H9 (cell line): ENCODE measurements at regions not wholly inside any gene's neighbourhood (a gene's known extent, or its start where the extent isn't known, plus 50 kb on each side); places are given as distances from the start of the nearest gene placed in this dataset.

Experiments used
- DNase-seq: peaks from one replicate; pipeline ENCODE4 v3.0.0-alpha.2; 2017
- H2AFZ ChIP-seq: one replicate; pipeline ENCODE4 v1.6.1; 2013; ENCODE audit warnings: mild to moderate bottlenecking, low read length, control low read depth, moderate library complexity
- H2AK5ac ChIP-seq: 2 replicates; pipeline ENCODE4 v1.6.1; 2013; ENCODE audit warnings: low read length, control low read depth, mixed read lengths; ENCODE audit not compliant: insufficient read length
- H2BK120ac ChIP-seq: one replicate; pipeline ENCODE4 v1.6.1; 2013; ENCODE audit warnings: low read depth, mild to moderate bottlenecking, low read length, control low read depth, inconsistent platforms; ENCODE audit not compliant: poor library complexity, severe bottlenecking
- H2BK12ac ChIP-seq: 2 replicates; pipeline ENCODE4 v1.6.1; 2013; ENCODE audit warnings: low read length, control low read depth, mixed read lengths, low read depth; ENCODE audit not compliant: insufficient read length
- H2BK15ac ChIP-seq: 2 replicates; pipeline ENCODE4 v1.6.1; 2013; ENCODE audit warnings: low read depth, low read length, control low read depth
- H2BK20ac ChIP-seq: one replicate; pipeline ENCODE4 v1.6.1; 2013; ENCODE audit warnings: low read depth, mild to moderate bottlenecking, low read length, control low read depth, inconsistent platforms; ENCODE audit not compliant: poor library complexity, severe bottlenecking
- H2BK5ac ChIP-seq: 2 replicates; pipeline ENCODE4 v1.6.1; 2013; ENCODE audit warnings: low read length, control low read depth, mixed read lengths; ENCODE audit not compliant: insufficient read length
- H3K14ac ChIP-seq: 2 replicates; pipeline ENCODE4 v1.6.1; 2013; ENCODE audit warnings: low read length, control low read depth; ENCODE audit not compliant: insufficient read depth
- H3K18ac ChIP-seq: 2 replicates; pipeline ENCODE4 v1.6.1; 2013; ENCODE audit warnings: low read depth, mild to moderate bottlenecking, mixed read lengths, low read length, control low read depth; ENCODE audit not compliant: insufficient read length
- H3K23ac ChIP-seq: 2 replicates; pipeline ENCODE4 v1.6.1; 2013; ENCODE audit warnings: low read length, control low read depth, mixed read lengths, low read depth; ENCODE audit not compliant: insufficient read length
- H3K23me2 ChIP-seq: 2 replicates; pipeline ENCODE4 v1.6.1; 2013; ENCODE audit warnings: low read depth, mild to moderate bottlenecking, mixed read lengths, low read length, control low read depth; ENCODE audit not compliant: insufficient read length, poor library complexity, severe bottlenecking
- H3K27ac ChIP-seq: 2 replicates; pipeline ENCODE4 v1.5.1; 2013; ENCODE audit warnings: low read length, control low read depth, mixed read lengths, low read depth; ENCODE audit not compliant: insufficient read length
- H3K27me3 ChIP-seq: 2 replicates; pipeline ENCODE4 v1.6.1; 2013; ENCODE audit warnings: low read length, control low read depth, inconsistent platforms; ENCODE audit not compliant: insufficient read depth
- H3K4ac ChIP-seq: 2 replicates; pipeline ENCODE4 v1.6.1; 2013; ENCODE audit warnings: low read depth, mild to moderate bottlenecking, control low read depth, inconsistent platforms, low read length, moderate library complexity
- H3K4me1 ChIP-seq: 2 replicates; pipeline ENCODE4 v1.6.1; 2013; ENCODE audit warnings: low read length, control low read depth, inconsistent platforms; ENCODE audit not compliant: insufficient read depth
- H3K4me2 ChIP-seq: 2 replicates; pipeline ENCODE4 v1.6.1; 2013; ENCODE audit warnings: low read length, control low read depth, mixed read lengths; ENCODE audit not compliant: insufficient read length, insufficient read depth
- H3K56ac ChIP-seq: 2 replicates; pipeline ENCODE4 v1.6.1; 2013; ENCODE audit warnings: low read depth, mild to moderate bottlenecking, mixed read lengths, low read length, control low read depth; ENCODE audit not compliant: insufficient read length
- H3K79me1 ChIP-seq: 2 replicates; pipeline ENCODE4 v1.6.1; 2013; ENCODE audit warnings: low read depth, mild to moderate bottlenecking, moderate library complexity, low read length, control low read depth, inconsistent platforms; ENCODE audit not compliant: insufficient read depth, poor library complexity, severe bottlenecking
- H3K79me2 ChIP-seq: 2 replicates; pipeline ENCODE4 v1.6.1; 2013; ENCODE audit warnings: low read length, control low read depth, inconsistent platforms; ENCODE audit not compliant: insufficient read depth
- H3K9ac ChIP-seq: 2 replicates; pipeline ENCODE4 v1.6.1; 2013; ENCODE audit warnings: low read length, control low read depth, mixed read lengths; ENCODE audit not compliant: insufficient read length; ENCODE audit errors: extremely low read depth
- H3K9me3 ChIP-seq: one replicate; pipeline ENCODE4 v1.6.1; 2013; ENCODE audit warnings: low read depth, low read length, inconsistent platforms; ENCODE audit not compliant: control insufficient read depth
- H3T11ph ChIP-seq: one replicate; pipeline ENCODE4 v1.6.1; 2013; ENCODE audit warnings: mild to moderate bottlenecking, low read length, control low read depth, inconsistent platforms
- H4K20me1 ChIP-seq: one replicate; pipeline ENCODE4 v1.6.1; 2013; ENCODE audit not compliant: control insufficient read depth, insufficient read length, insufficient read depth
- H4K5ac ChIP-seq: 2 replicates; pipeline ENCODE4 v1.6.1; 2013; ENCODE audit warnings: low read depth, mild to moderate bottlenecking, mixed read lengths, low read length, control low read depth; ENCODE audit not compliant: insufficient read length
- H4K8ac ChIP-seq: replicated peaks from 2 replicates; pipeline ENCODE4 v1.6.1; 2013; ENCODE audit warnings: low read length, control low read depth, mixed read lengths, low read depth; ENCODE audit not compliant: insufficient read length
- H4K91ac ChIP-seq: 2 replicates; pipeline ENCODE4 v1.6.1; 2013; ENCODE audit warnings: low read depth, mild to moderate bottlenecking, moderate library complexity, mixed read lengths, low read length, control low read depth; ENCODE audit not compliant: insufficient read length
- H3K27ac Mint-ChIP-seq, 3 experiments: 2 replicates in 2 of 3; 3 replicates in 1 of 3; pipeline ENCODE4 v1.8.0; 2020 to 2021; ENCODE audit warnings: mixed read lengths in 3 of 3, mild to moderate bottlenecking in 1 of 3, moderate library complexity in 1 of 3
- H3K27me3 Mint-ChIP-seq: 2 replicates; pipeline ENCODE4 v1.8.0; 2021; ENCODE audit warnings: low read depth, mild to moderate bottlenecking, moderate library complexity, mixed read lengths
- H3K36me3 Mint-ChIP-seq, 3 experiments: 2 replicates in 2 of 3; 3 replicates in 1 of 3; pipeline ENCODE4 v1.8.0; 2020 to 2021; ENCODE audit warnings: low read depth in 3 of 3, mixed read lengths in 3 of 3; ENCODE audit not compliant: insufficient read depth in 1 of 3
- H3K4me1 Mint-ChIP-seq, 2 experiments: 2 replicates each; pipeline ENCODE4 v1.8.0; 2020; ENCODE audit warnings: mixed read lengths in 2 of 2
- H3K4me3 Mint-ChIP-seq, 2 experiments: 2 replicates in 1 of 2; 3 replicates in 1 of 2; pipeline ENCODE4 v1.8.0; 2020 to 2021; ENCODE audit warnings: mild to moderate bottlenecking in 2 of 2, mixed read lengths in 2 of 2, moderate library complexity in 1 of 2
- H3K9me3 Mint-ChIP-seq, 2 experiments: 2 replicates in 1 of 2; 3 replicates in 1 of 2; pipeline ENCODE4 v1.8.0; 2020; ENCODE audit warnings: mild to moderate bottlenecking in 2 of 2, mixed read lengths in 2 of 2, moderate library complexity in 1 of 2
- CTCF ChIP-seq: fragments of 200-600 bp; sonication (generic); conservative IDR thresholded peaks from 3 replicates; pipeline ENCODE4 v1.8.0; 2021; ENCODE audit warnings: antibody characterized with exemption, mild to moderate bottlenecking
- WGBS: extraction: QIAGEN DNeasy Blood & Tissue Kit; methylation state at CpG from one replicate; pipeline ENCODE4 v1.1.7; 2013; ENCODE audit warnings: missing lambda C conversion rate, low lambda C conversion rate, mixed read lengths; ENCODE audit not compliant: insufficient read length; ENCODE audit errors: extremely low coverage; 5-methylcytosine and 5-hydroxymethylcytosine counted together

GRCh38 chr5:102651466-102651865 is 103.6 kb upstream of the PAM start:
- H3K79me1 ChIP-seq, result peaks cover 2% of the 10 kb centered on the region
- H3K4me3 Mint-ChIP-seq, result no peak overlapping the region
- H3K27ac Mint-ChIP-seq, result no peak overlapping the region
- H3K4ac ChIP-seq, result no peak overlapping the region
- H3K27me3 Mint-ChIP-seq, result no peaks in the 10 kb centered on the region
- no peaks in the 10 kb centered on the region for H3K9me3 ChIP-seq
- no peak overlapping the region for H3K9ac ChIP-seq
- H2AFZ ChIP-seq, result no peak overlapping the region
- no peaks in the 10 kb centered on the region; a peak in 1 of 7 replicates for H3K36me3 Mint-ChIP-seq
- H2BK120ac ChIP-seq, result no peak overlapping the region
- no peaks in the 10 kb centered on the region for H4K20me1 ChIP-seq
- H3K27me3 ChIP-seq, result no peaks in the 10 kb centered on the region
- 0 out of 2 replicates have a peak, but pooled peaks cover 1% of the 10 kb centered on the region for H3K79me2 ChIP-seq
- no peak overlapping the region for H4K5ac ChIP-seq
- H3K4me2 ChIP-seq, result no peak overlapping the region
- no peak overlapping the region for H2AK5ac ChIP-seq
- H2BK5ac ChIP-seq, result no peak overlapping the region
- H3K23ac ChIP-seq, result no peak overlapping the region
- no peak overlapping the region for H4K91ac ChIP-seq
- H4K8ac ChIP-seq, result no peak overlapping the region
- no peak overlapping the region for H2BK12ac ChIP-seq
- H3K9me3 Mint-ChIP-seq, result peaks cover 3 to 4% of the 10 kb centered on the region in 2 experiments; a peak in 3 of 5 replicates
- H3K18ac ChIP-seq, result no peak overlapping the region
- no peak overlapping the region for H3K14ac ChIP-seq
- no peaks in the 10 kb centered on the region for H3K4me1 ChIP-seq
- H3K23me2 ChIP-seq, result no peaks in the 10 kb centered on the region
- peaks cover 0 to 9% of the 10 kb centered on the region in 2 experiments; a peak in 2 of 4 replicates for H3K4me1 Mint-ChIP-seq
- DNase-seq, result no peak
- H3K27ac ChIP-seq, result no peak overlapping the region
- H3K56ac ChIP-seq, result no peak overlapping the region
- H2BK15ac ChIP-seq, result no peak overlapping the region
- no peak for TF ChIP-seq CTCF
- H3T11ph ChIP-seq, result no peak overlapping the region
- H2BK20ac ChIP-seq, result no peak overlapping the region
- WGBS, result no CpG with 5 or more reads among the region's 3 CpGs
